T47D (cell line): ENCODE measurements at regions not wholly inside any gene's neighbourhood (a gene's known extent, or its start where the extent isn't known, plus 50 kb on each side); places are given as distances from the start of the nearest gene placed in this dataset.
"Not testable (repeated sequence)": the region's sequence is repeated elsewhere in the genome, so short reads cannot be mapped to it uniquely, and the experiment has no call there.

Source experiments
- DNase-seq, 2 experiments: peaks; one replicate each; pipeline versions ENCODE4 v3.0.0 to v3.0.0-alpha.2; 2011 to 2012; ENCODE audit warnings: low read depth in 1 of 2, low spot score in 1 of 2
- JUND ChIP-seq: IDR thresholded peaks from 2 replicates; pipeline ENCODE4 v1.6.1; 2012; ENCODE audit warnings: low read depth
- in situ Hi-C: cut with HindIII; loops from 2 replicates; pipeline ENCODE4 v1.10.0; 2016; ENCODE audit warnings: low sequenced_read_pairs, low pct_unique_long_range_greater_than_20kb

GRCh38 chr21:17708522-17709265 lies 96.0 kb upstream of the BTG3 start:
- no peak for DNase-seq
- in situ Hi-C loops, result no loop called here
- no peak for TF ChIP-seq JUND

GRCh38 chr21:17699524-17700189 lies 87.0 kb upstream of the BTG3 start:
- in situ Hi-C loops, result no loop called here
- no peak for DNase-seq

GRCh38 chr21:17697473-17697872 lies 84.8 kb upstream of the BTG3 start:
- no peak for TF ChIP-seq JUND
- in situ Hi-C loops, result no loop called here
- no peak for DNase-seq

More at GRCh38 chr21:17699524-17700189, 87.0 kb upstream of the BTG3 start:
- no peak for TF ChIP-seq JUND

GRCh38 chr21:17694416-17694815 lies 81.7 kb upstream of the BTG3 start:
- DNase-seq, in situ Hi-C loops: not testable (repeated sequence)

- no peak for TF ChIP-seq JUND
- no peak for DNase-seq
- in situ Hi-C loops, result no loop called here
Measured at GRCh38 chr21:17693801-17694200, 81.1 kb upstream of the BTG3 start.

GRCh38 chr21:17690078-17690494 lies 77.4 kb upstream of the BTG3 start:
- no peak for TF ChIP-seq JUND
- in situ Hi-C loops, result no loop called here
- no peak for DNase-seq

- no peak for TF ChIP-seq JUND
- in situ Hi-C loops, result no loop called here
- no peak for DNase-seq
Measured at GRCh38 chr21:17688912-17689874, 76.5 kb upstream of the BTG3 start.

- no peak for DNase-seq
- no peak for TF ChIP-seq JUND
- in situ Hi-C loops, result no loop called here
Measured at GRCh38 chr21:17682924-17683323, 70.2 kb upstream of the BTG3 start.

- in situ Hi-C loops, result no loop called here
- DNase-seq, result peak; percentile 38 to 79
Measured at GRCh38 chr21:17679002-17679600, 66.4 kb upstream of the BTG3 start.

GRCh38 chr21:17676930-17677329 lies 64.2 kb upstream of the BTG3 start:
- DNase-seq, in situ Hi-C loops: not testable (repeated sequence)

More at GRCh38 chr21:17679002-17679600, 66.4 kb upstream of the BTG3 start:
- no peak for TF ChIP-seq JUND

GRCh38 chr21:17674106-17674505 lies 61.4 kb upstream of the BTG3 start:
- no peak for TF ChIP-seq JUND
- no peak for DNase-seq
- in situ Hi-C loops, result no loop called here
